ENCODE measurements at regions not wholly inside any gene's neighbourhood (a gene's known extent, or its start where the extent isn't known, plus 50 kb on each side); places are given as distances from the start of the nearest gene placed in this dataset.

DNA sequence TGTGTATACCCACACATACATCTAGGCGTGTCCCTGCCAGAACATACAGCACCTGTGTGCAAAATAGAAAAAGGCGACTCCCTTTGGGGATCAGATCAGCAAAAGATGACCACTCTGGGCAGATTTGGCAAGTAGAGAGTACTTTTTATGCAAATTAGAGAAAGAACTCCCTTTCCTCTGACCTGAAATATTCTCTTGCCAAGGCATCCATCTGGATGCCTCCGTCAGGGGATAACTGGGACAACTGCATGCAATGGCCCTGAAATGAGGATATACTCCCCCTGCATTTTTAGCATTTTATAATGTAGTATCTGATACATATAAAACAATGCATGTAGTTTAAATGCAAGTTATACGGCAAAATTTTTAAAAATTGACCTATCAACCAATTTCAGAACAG, 247.7 kb downstream of the ICOS start:
- TF ChIP-seq CTCF (IDR thresholded peaks at IDR 0.05; ENCODE audit: poor library complexity) (no peak), EZH2phosphoT487 (IDR thresholded peaks at IDR 0.05; ENCODE audit: low read depth, severe bottlenecking, unreplicated experiment) (no peak)
